Uterus (tissue), 2 donors: ENCODE measurements at regions not wholly inside any gene's neighbourhood (a gene's known extent, or its start where the extent isn't known, plus 50 kb on each side); places are given as distances from the start of the nearest gene placed in this dataset.

Experiments
- POLR2A ChIP-seq, 2 donors: fragments of 450-650 bp; IDR thresholded peaks; one replicate each; pipeline ENCODE4 v1.6.1; 2016; ENCODE audit warnings: antibody characterized with exemption in 2 of 2, mild to moderate bottlenecking in 1 of 2, moderate library complexity in 1 of 2
- TF ChIP-seq, protein P1 (sequence below), 4 experiments: fragments of 200-600 bp in 2 of 4; fragments of 450-650 bp in 2 of 4; sonication (generic) in 2 of 4; IDR thresholded peaks; one replicate each; pipeline ENCODE4 v1.5.1; 2016 to 2019; ENCODE audit warnings: antibody characterized with exemption in 4 of 4, mild to moderate bottlenecking in 2 of 4, moderate library complexity in 1 of 4

DNA sequence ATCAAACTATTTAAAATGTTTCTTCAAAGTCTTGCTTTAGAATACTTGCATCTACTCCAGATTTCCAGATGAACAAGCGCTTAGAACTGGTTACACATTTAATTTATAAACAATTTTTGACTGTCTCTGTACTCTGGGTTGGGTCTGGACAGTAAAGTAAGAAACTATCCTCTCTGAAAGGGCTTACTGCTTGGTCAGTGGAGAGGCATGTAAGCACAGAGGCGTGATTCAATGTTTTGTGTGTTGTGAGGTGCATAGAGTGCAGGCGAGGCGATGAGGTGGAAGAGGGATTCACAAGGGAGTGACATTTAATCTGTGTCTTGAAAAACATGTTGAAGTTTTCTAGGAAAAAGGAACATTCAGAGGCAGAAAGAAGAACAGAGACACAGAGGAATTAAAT, 231.4 kb downstream of the VEGFC start:
- TF ChIP-seq, protein P1, sequence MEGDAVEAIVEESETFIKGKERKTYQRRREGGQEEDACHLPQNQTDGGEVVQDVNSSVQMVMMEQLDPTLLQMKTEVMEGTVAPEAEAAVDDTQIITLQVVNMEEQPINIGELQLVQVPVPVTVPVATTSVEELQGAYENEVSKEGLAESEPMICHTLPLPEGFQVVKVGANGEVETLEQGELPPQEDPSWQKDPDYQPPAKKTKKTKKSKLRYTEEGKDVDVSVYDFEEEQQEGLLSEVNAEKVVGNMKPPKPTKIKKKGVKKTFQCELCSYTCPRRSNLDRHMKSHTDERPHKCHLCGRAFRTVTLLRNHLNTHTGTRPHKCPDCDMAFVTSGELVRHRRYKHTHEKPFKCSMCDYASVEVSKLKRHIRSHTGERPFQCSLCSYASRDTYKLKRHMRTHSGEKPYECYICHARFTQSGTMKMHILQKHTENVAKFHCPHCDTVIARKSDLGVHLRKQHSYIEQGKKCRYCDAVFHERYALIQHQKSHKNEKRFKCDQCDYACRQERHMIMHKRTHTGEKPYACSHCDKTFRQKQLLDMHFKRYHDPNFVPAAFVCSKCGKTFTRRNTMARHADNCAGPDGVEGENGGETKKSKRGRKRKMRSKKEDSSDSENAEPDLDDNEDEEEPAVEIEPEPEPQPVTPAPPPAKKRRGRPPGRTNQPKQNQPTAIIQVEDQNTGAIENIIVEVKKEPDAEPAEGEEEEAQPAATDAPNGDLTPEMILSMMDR (IDR thresholded peaks at IDR 0.05), result no peak
- TF ChIP-seq POLR2A (IDR thresholded peaks at IDR 0.05), result no peak
